ENCODE measurements at regions not wholly inside any gene's neighbourhood (a gene's known extent, or its start where the extent isn't known, plus 50 kb on each side); places are given as distances from the start of the nearest gene placed in this dataset.
"Not testable (repeated sequence)": the region's sequence is repeated elsewhere in the genome, so short reads cannot be mapped to it uniquely, and the experiment has no call there.

- DNase-seq: not testable (repeated sequence)
Observed at GRCh38 chr6:85356743-85357142, 93.1 kb upstream of the NT5E start.

- DNase-seq: no peak
Observed at GRCh38 chr6:85355816-85356215, 94.1 kb upstream of the NT5E start.

GRCh38 chr6:85354761-85355618, 94.9 kb upstream of the NT5E start:
- no peak for DNase-seq

GRCh38 chr6:85353012-85353411, 96.9 kb upstream of the NT5E start:
- DNase-seq: no peak

GRCh38 chr6:85348643-85349042, 101.2 kb upstream of the NT5E start:
- no peak for DNase-seq

GRCh38 chr6:85347812-85348211, 102.1 kb upstream of the NT5E start:
- DNase-seq: no peak

GRCh38 chr6:85346196-85346595, 103.7 kb upstream of the NT5E start:
- no peak for DNase-seq

GRCh38 chr6:85344996-85345395, 104.9 kb upstream of the NT5E start:
- DNase-seq: no peak

- no peak for DNase-seq
Observed at GRCh38 chr6:85343428-85343827, 106.5 kb upstream of the NT5E start.

- no peak for DNase-seq
Observed at GRCh38 chr6:85329196-85329595, 120.7 kb upstream of the NT5E start.

GRCh38 chr6:85325811-85326210, 124.1 kb upstream of the NT5E start:
- DNase-seq: not testable (repeated sequence)

GRCh38 chr6:85323435-85324040, 126.3 kb upstream of the NT5E start:
- DNase-seq: peak; percentile 40

GRCh38 chr6:85322446-85323105, 127.3 kb upstream of the NT5E start:
- DNase-seq: no peak

- no peak for DNase-seq
Observed at GRCh38 chr6:85321906-85322305, 128.0 kb upstream of the NT5E start.

- no peak for DNase-seq
Observed at GRCh38 chr6:85314586-85314985, 135.3 kb upstream of the NT5E start.

- no peak for DNase-seq
Observed at GRCh38 chr6:85300581-85300980, 149.3 kb upstream of the NT5E start.

- DNase-seq: no peak
Observed at GRCh38 chr6:85298553-85298952, 151.3 kb upstream of the NT5E start.

- no peak for DNase-seq
Observed at GRCh38 chr6:85291326-85291725, 158.6 kb upstream of the NT5E start.

- no peak for DNase-seq
Observed at GRCh38 chr6:85287654-85288053, 162.2 kb upstream of the NT5E start.

GRCh38 chr6:85287158-85287557, 162.7 kb upstream of the NT5E start:
- DNase-seq: no peak

- DNase-seq: not testable (repeated sequence)
Observed at GRCh38 chr6:85286507-85286906, 163.4 kb upstream of the NT5E start.

- no peak for DNase-seq
Observed at GRCh38 chr6:85285934-85286333, 163.9 kb upstream of the NT5E start.

GRCh38 chr6:85285114-85285513, 164.8 kb upstream of the NT5E start:
- DNase-seq: no peak

- no peak for DNase-seq
Observed at GRCh38 chr6:85283436-85283835, 166.4 kb upstream of the NT5E start.
